ENCODE measurements at regions not wholly inside any gene's neighbourhood (a gene's known extent, or its start where the extent isn't known, plus 50 kb on each side); places are given as distances from the start of the nearest gene placed in this dataset.

DNA sequence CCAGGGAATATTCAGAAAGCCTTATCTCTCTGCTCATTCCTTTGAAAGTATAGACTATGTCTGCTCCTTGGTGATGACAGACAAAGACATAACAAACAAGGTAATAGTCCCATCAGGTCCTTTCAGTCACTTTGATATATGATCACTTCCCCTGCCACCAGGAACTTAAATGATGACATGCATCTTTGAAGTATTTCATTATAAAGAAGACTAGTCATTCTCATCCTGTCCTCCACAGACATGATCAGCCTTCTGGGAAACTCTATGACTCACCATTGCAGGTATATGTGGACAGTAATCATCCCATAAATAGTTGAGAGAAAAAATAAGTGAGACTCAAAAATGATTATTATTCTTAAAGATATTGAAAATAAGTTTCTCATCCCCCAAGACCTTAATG is 117.5 kb upstream of the VCX2 start (continued):
- TF ChIP-seq HDAC2 (IDR thresholded peaks at IDR 0.05; ENCODE audit: borderline replicate concordance in 1 of 2, low read depth in 2 of 2, low read length in 2 of 2) = no peak
- TF ChIP-seq CHD2 (IDR thresholded peaks at IDR 0.05; ENCODE audit: low read length) = no peak
- TF ChIP-seq YY1 (IDR thresholded peaks at IDR 0.05; ENCODE audit: low read depth, low read length) = no peak
- no peak for TF ChIP-seq SIN3A (conservative IDR thresholded peaks at IDR 0.05 in 1 of 2, IDR thresholded peaks at IDR 0.05 in 1 of 2; ENCODE audit: low read depth in 1 of 2, low read length in 2 of 2)
- no peak for TF ChIP-seq SIX5 (IDR thresholded peaks at IDR 0.05; ENCODE audit: low read depth, low read length)
